Fibroblast of lung (primary cell): ENCODE measurements at regions not wholly inside any gene's neighbourhood (a gene's known extent, or its start where the extent isn't known, plus 50 kb on each side); places are given as distances from the start of the nearest gene placed in this dataset.

Source experiments
- EZH2 ChIP-seq: IDR thresholded peaks from 2 replicates; pipeline ENCODE4 v1.5.1; 2012; ENCODE audit warnings: low read length, control low read depth, mild to moderate bottlenecking; ENCODE audit errors: missing control alignments
- TF ChIP-seq, protein P1 (sequence below), 2 donors: IDR thresholded peaks in 1 of 2; conservative IDR thresholded peaks in 1 of 2; 1 replicate in 1 of 2; 2 replicates in 1 of 2; pipeline ENCODE4 v1.5.1; 2011 to 2012; ENCODE audit warnings: low read length in 2 of 2, control low read depth in 1 of 2, inconsistent platforms in 1 of 2, low read depth in 1 of 2, mild to moderate bottlenecking in 1 of 2

DNA sequence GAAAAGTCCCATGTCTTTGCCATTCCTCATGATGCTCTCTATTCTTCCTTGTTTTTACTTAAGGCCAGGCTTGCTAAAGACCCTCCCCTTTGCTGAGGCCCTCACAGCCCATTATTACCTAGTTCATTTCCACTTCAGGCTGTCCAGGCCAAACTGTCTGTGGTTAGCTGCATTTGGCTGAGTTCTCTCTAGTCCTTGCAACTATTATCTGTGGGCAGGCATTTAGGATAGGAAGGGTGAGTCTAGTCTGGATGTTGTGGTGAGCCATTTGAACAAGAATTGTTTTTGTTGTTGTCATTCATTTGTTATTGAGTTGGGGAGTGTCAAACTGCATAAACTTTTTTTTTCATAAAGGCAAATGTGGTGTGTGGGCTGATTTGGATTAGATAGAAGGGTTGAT lies 182.4 kb downstream of the CD109 start:
- TF ChIP-seq, protein P1, sequence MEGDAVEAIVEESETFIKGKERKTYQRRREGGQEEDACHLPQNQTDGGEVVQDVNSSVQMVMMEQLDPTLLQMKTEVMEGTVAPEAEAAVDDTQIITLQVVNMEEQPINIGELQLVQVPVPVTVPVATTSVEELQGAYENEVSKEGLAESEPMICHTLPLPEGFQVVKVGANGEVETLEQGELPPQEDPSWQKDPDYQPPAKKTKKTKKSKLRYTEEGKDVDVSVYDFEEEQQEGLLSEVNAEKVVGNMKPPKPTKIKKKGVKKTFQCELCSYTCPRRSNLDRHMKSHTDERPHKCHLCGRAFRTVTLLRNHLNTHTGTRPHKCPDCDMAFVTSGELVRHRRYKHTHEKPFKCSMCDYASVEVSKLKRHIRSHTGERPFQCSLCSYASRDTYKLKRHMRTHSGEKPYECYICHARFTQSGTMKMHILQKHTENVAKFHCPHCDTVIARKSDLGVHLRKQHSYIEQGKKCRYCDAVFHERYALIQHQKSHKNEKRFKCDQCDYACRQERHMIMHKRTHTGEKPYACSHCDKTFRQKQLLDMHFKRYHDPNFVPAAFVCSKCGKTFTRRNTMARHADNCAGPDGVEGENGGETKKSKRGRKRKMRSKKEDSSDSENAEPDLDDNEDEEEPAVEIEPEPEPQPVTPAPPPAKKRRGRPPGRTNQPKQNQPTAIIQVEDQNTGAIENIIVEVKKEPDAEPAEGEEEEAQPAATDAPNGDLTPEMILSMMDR (conservative IDR thresholded peaks at IDR 0.05 in 1 of 2, IDR thresholded peaks at IDR 0.05 in 1 of 2; ENCODE audit: low read depth in 1 of 2, low read length in 2 of 2) = no peak
- no peak for TF ChIP-seq EZH2
